CD4-positive, alpha-beta T cell treated with Interferon alpha-2 for 1 hour (primary cell): ENCODE measurements at regions not wholly inside any gene's neighbourhood (a gene's known extent, or its start where the extent isn't known, plus 50 kb on each side); places are given as distances from the start of the nearest gene placed in this dataset.

Experiments used
- DNase-seq, 2 donors: peaks; one replicate each; pipeline ENCODE4 v3.0.0-alpha.2; 2020 to 2022

GRCh38 chr3:22977042-22977441, 226.1 kb upstream of the UBE2E2 start:
- no peak for DNase-seq

- no peak for DNase-seq
Measured at GRCh38 chr3:22977650-22978289, 225.4 kb upstream of the UBE2E2 start.

- DNase-seq: no peak
Measured at GRCh38 chr3:22979581-22979980, 223.5 kb upstream of the UBE2E2 start.

GRCh38 chr3:22980346-22980745, 222.8 kb upstream of the UBE2E2 start:
- DNase-seq: no peak

- no peak for DNase-seq
Measured at GRCh38 chr3:22981166-22981565, 222.0 kb upstream of the UBE2E2 start.

GRCh38 chr3:22981861-22982260, 221.3 kb upstream of the UBE2E2 start:
- DNase-seq: no peak

GRCh38 chr3:22982981-22983587, 220.0 kb upstream of the UBE2E2 start:
- no peak for DNase-seq

- DNase-seq: no peak
Measured at GRCh38 chr3:22986958-22987357, 216.2 kb upstream of the UBE2E2 start.

- no peak for DNase-seq
Measured at GRCh38 chr3:22988566-22988965, 214.6 kb upstream of the UBE2E2 start.

GRCh38 chr3:22989716-22990115, 213.4 kb upstream of the UBE2E2 start:
- DNase-seq: no peak

- no peak for DNase-seq
Measured at GRCh38 chr3:22990291-22991200, 212.6 kb upstream of the UBE2E2 start.

GRCh38 chr3:22994781-22995180, 208.3 kb upstream of the UBE2E2 start:
- DNase-seq: no peak

GRCh38 chr3:22996920-22997571, 206.1 kb upstream of the UBE2E2 start:
- no peak for DNase-seq

GRCh38 chr3:23000371-23000770, 202.8 kb upstream of the UBE2E2 start:
- no peak for DNase-seq

GRCh38 chr3:23002151-23002550, 201.0 kb upstream of the UBE2E2 start:
- DNase-seq: no peak

GRCh38 chr3:23002836-23003732, 200.0 kb upstream of the UBE2E2 start:
- no peak for DNase-seq

GRCh38 chr3:23003733-23004046, 199.4 kb upstream of the UBE2E2 start:
- no peak for DNase-seq

- DNase-seq: no peak
Measured at GRCh38 chr3:23004971-23005370, 198.2 kb upstream of the UBE2E2 start.

GRCh38 chr3:23017801-23018200, 185.3 kb upstream of the UBE2E2 start:
- DNase-seq: no peak

GRCh38 chr3:23019596-23020300, 183.4 kb upstream of the UBE2E2 start:
- DNase-seq: no peak

- DNase-seq: no peak
Measured at GRCh38 chr3:23028294-23028693, 174.8 kb upstream of the UBE2E2 start.

GRCh38 chr3:23029001-23029400, 174.1 kb upstream of the UBE2E2 start:
- no peak for DNase-seq
